ENCODE measurements at regions not wholly inside any gene's neighbourhood (a gene's known extent, or its start where the extent isn't known, plus 50 kb on each side); places are given as distances from the start of the nearest gene placed in this dataset.

DNA sequence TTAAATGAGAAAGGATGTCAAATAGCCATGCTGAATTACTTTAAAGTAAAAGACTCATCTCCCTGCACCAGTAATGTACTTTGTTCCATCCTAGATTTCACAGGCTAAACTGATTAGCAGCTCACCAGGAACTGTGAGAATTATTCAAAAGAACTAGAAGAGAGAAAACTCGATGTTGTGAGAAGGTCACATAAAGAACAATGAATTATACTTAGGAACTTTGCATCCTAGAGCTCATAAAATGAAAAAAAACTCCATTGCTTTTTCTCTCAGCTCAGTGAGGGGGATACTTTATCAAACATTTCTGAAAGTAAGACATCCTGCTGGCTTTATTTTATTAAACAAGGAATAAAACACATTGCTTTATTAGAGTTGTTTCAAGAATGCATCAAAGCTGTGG, 278.5 kb downstream of the MRPL39 start:
- DNase-seq = no peak

DNA sequence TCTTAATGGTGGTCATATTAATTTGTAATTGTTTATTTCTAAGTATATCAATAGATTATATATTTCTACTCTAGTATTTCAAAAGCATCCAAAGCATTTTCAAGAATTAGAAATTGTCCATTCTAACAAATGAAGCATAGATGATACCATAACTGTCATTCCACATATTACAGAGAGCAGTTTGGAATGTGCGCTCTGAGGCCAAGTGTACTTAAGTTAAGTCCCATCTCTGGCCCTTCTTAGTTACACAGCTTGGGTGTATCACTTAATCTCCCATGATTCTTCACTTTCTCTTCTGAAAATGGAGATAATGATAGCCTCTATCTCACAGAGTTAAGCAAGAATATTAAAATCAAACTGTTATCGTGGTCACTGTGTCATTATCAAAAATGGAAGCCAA, 281.1 kb downstream of the MRPL39 start:
- DNase-seq = no peak

DNA sequence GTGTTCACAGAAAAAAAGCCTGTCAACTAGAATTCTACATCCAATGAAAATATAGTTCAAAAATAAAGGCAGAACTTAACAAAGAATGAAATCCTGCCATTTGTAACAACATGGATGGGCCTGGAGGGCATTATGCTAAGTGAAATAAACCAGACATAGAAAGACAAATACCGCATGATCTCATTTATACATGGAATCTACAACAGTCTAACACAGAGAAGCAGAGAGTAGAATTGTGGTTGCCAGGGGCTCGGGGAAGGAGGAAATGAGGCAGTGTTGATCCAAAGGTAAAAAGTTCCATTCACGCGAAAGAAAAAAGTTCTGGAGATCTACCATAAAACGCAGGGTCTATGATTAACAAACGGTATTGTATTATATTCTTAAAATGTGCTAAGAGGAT, 282.6 kb downstream of the MRPL39 start:
- DNase-seq = no peak

DNA sequence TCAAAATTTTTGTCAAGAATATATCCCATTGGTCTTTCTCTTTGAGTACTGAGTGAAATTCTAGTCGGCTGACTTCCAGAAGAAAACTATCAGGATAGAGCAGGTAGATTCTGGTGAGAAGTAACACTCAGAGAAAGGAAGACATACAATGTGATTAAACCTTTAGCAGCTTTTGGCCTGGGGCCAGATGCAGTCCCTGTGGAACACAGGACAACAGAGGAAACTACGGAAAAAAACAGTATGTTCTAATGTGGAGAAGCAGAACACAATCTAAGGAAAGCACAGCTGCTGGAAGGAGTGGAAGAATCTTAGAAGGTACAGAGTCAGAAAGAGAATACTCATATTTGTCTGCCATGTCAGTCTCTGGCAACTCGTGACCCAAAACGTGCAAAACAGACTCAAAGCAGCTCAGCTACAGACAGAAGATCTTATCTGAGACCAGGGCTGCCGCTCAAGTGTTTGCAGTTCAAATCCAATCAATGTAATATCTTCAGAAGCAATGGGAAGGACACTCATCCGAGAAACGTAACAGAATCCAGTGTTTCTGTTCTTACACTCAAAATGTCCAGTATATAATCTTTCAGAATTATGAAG, 283.8 kb downstream of the MRPL39 start:
- no peak for DNase-seq

DNA sequence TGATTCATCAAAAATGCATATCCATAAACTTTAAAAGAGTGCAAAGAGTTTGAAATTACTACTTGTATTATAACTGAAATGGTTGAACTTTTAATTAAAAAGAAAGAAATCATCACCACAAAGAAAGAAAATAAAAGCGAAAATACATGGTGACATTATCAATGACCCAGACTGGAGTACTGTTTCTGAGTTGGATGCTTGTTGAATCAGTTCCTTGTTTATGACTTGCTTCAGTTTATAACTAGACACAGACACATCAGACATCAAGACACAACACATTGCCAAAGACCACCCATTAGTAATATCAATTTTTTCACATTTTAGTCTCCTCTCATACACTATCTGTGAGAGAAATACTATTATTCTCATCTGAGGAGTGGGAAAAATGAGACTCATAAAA, 293.0 kb downstream of the MRPL39 start:
- no peak for DNase-seq

DNA sequence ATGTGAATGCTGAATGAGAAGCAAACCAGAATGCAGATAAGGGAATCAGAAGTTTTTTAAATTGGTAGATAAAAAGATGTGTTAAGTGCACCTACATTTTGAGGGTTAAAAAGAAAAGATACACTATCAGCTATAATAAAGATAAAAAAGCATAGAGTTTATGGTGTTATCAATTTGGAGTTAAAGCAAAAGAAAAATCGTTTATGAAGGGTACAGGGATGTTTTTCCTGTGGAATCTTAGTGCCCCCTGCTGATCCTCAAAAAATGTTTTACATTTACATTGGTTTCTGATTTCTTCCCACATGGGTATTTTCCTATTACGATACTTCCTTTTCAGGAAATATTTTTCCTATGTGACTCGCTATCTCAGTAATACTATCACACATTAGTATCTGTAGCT, 293.5 kb downstream of the MRPL39 start:
- no peak for DNase-seq

DNA sequence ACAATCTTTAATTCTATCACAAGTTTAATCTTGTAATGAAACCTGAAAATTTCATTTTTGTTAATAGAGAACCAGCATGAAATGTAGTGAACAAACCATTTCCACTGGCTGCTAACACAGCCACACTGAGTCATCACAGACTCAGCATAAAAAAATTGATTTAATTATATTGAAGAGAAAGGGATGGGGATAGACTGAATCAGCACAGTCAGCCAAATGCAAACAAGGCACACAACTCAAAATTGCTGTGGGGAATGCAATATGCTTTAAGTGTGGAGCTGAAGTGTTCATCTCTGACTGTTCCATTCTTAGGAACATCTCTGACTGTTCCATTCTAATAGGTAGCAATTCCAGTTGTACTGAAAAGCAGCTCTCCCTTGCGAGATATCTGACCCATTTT, 299.8 kb downstream of the MRPL39 start:
- no peak for DNase-seq

DNA sequence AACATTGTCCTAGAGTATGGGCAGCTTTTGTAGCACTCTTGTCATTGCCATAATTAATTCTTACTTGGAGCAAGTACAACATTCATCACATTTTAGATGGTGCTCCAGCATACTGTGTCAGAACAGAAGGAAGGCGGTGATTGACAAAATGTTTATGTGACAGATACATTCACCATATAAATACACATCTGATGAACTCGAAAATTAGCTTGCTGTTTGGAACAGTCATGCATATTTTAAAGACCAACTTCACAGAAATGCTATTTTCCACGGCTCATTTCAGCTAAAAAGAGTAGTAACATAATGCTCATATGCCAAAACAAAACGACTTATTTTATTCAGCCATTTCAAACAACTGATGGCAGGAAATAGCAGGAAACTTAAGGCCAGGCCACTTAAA, 302.7 kb downstream of the MRPL39 start:
- DNase-seq = no peak

DNA sequence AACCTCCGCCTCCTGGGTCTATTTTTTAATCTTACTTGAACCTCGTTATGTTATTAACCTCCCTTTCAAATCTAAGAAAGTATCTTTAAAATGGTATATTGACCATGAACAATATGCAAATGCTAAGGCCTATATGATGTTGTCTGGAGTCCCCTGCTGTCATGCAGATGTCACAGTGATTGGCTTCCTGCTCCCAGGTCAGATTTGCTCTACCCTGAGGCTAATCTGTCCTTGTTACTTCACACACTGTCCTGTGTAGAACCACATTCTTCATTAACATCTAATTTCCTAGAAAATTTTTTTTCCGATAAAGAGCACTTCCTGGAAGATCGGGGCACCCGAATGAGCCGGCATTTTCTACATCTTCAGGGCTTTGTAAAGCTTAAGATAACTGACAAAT, 306.6 kb downstream of the MRPL39 start:
- DNase-seq = no peak

DNA sequence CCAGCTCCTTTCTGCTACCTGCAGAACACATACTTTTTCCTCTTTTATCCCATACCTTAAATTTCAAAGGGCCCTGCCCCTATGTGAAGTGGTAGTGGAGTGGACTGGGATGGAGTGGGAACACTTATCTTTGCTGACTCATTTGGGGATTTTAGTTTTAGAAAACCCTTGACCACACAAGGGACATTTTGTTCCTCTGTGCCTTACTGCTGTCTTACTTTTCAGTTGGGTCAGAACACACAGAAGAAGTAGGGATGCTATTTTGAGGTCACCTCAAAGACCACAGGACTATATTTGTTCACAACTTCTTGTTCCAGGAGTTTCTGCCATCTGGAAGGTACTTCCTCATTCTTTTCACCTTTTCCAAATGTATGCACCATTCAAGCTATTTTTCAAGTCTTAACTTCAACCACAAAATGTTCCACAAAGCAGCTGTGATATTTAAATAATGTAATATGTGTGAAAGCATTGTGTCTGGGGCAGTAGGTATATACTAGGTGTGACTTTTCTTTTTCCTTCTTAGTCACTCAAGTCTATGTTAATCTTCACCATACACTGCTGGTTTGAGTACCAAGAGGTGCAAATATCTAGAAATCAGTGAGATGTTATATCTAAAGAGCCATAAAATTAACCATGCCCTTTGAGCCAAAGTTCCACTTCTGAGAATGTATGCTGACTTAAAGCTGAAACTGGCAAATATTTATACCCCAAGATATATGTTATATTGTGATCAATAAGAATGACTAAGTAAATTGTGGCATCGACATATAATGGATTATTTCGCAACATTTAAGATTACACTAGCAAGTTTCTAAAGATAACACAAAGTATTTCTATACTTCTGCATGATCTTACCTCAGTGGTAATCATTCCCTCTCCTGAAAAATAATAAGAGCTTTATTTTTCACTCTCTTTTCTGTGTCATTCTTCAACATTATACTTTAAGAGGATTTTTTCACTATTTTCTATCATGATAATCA, 308.5 kb downstream of the MRPL39 start:
- no peak for DNase-seq

DNA sequence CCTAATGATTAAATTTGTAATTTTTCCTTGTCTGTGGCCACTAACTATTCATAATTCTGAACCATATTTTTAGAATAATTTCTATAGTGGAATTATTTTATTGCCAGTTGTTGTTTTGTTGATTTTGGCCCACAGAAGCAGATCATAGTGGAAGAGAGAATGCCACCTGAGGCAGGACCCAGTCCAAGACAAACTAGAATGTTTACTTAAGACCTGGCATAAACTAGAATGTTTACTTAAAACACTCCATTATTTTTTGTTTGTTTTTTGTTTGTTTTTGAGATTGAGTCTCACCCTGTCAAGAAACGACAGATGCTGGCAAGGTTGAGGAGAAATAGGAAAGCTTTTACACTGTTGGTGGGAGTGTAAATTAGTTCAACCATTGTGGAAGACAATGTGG, 310.2 kb downstream of the MRPL39 start:
- no peak for DNase-seq

DNA sequence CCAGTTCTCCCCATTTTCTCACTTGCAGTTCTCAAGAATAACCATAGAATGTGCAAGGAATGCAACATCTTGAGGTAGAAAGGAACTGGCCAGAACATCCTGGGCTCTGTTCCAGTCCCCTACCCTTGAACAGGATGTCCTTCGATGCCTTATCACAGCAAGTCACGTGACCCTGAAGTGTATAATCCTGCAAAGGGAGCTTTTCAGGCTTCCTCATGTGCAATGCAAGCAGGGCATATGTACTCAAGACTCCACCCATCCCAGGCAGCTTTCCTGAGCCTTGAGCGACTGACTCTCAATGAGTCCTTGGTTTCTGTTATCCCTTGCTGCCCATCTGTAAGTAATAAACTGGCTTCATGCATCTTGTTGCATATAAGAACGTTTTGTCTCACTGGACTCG, 311.0 kb downstream of the MRPL39 start:
- no peak for DNase-seq

DNA sequence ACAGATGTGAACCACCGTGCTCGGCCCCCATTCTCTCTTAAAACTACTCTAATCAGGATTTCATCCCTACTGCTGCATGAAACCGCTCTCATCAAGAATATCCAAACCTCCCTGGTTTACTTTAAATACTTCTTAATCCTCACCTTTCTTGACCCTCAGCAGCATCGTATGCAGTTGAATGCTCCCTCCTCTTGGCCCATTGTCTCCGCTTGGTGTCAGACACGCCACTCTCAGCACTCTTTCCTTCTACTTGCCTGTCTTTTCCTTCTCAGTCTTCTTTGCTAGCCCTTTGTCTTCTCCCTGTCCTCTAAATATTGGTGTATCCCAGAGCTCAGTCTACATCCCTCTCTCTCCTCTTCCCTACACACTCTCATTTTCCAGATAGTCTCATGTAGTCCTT, 314.9 kb downstream of the MRPL39 start:
- no peak for DNase-seq

DNA sequence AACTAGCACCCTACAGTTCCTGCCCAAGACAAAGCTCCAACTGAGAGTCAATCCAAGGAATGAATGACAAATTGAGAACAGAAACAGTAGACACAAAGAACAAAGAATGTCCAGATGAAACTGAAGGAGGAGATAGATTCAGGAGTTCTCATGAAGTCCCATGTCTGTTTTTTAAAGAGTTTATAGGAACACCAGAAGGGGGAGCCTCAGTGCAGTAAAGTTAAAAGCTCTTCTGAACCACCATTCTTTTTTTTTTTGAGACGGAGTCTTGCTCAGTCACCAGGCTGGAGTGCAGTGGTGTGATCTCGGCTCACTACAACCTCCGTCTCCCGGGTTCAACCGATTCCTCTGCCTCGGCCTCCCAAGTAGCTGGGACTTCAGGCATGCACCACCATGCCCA, 323.6 kb downstream of the MRPL39 start:
- no peak for DNase-seq

DNA sequence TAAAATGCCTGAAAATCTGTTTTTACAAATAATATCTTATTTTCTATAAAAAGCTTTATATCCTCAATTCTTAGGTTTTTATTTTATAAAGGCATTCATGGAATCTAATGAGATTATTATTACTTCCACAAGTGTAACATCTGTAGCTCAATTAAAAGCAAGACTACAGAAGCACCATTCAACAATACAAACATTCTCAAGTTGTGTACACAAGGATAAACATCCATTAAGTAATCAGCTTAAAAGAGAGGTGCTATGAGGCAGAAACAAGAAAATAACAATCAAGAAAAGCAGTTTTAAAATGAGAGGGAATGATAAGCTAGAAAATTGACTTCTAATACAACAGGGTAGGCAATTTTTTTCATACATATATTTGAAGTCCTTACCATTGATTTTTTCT, 326.1 kb downstream of the MRPL39 start:
- DNase-seq = no peak

DNA sequence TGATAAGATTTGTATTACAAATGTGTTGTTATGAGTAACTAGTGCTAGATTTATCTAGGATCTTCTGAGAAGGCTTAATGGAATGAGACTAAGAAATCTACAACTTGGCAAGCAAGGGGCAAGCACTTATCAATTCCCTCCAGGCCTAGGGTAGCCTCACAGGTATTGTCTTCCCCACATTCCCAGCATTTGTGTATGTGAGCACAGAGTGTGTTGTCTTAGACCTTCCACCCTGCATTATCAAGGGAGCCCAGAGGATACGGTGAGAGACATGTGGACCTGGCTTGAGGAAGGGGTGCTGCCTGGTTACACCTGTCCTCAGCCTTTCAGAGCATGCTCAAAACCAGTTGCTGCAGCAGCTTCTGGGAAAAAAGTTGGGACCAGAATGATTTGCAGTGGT, 327.2 kb downstream of the MRPL39 start:
- DNase-seq = no peak

DNA sequence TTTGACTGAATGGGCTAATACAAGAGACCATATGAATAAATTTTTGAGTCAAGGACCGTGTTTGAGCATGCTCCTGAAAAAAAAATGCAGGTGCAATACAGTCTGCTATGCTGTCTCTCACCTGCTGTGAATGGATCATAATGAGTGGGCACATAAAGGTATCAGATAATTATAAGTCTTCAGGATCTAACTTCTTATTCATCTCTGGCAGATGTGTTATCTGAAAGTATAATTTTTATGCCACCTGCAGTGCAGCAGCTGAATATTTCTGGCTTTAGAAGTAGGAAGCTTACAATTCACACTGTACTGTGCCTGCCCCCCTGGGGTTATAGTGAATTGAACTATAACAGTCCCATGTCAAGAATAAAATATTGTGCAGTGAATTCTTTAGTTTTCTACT, 333.3 kb downstream of the MRPL39 start:
- DNase-seq = no peak

DNA sequence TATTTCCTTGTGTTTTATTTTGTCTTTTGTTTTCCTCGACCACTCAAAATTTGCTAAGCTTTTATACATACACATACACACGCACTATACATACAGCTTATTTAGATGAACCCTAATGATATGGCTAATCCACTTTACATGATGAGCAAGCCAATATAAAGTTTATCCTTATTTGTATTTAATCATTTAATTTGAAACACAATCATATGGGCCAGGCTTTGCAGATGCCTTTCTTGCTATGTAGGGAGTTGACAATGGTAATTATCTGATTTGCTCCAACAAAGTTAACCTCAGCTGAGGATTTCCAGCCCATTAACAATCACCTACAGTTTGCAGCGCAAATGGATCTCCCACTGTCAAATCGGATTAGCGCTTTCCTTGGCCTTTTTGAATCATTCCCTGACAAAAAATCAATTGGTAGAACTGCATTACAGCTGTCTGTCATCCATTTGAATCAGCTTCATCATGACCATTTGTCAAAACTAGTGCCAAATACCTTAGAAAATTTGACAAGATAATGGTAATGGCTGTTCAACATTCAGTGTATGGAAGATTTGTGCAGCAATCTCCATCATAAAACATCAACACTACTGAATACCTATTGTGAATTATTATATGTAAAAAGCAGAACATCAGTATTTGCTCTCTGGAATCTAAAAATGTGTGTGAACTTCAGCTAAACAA, 352.6 kb downstream of the MRPL39 start:
- DNase-seq = no peak

DNA sequence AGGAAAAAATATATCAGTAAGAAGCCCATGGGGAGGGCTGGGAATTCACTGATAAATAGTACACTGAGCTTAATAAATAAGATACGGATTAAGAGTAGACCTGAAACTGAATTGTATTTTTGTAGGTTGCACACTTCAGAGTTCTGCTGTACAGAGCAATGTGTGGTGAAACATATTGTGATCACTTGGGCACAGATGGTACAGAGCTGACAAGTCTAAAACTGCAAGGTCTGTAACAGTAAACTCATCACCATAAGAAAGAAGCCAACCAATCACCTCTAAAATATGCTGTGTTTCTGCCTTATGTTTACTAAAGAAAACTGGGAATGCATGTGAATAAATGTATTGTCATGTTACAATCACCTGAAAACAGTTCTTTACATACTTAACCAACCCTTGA, 360.7 kb downstream of the MRPL39 start:
- DNase-seq = no peak

DNA sequence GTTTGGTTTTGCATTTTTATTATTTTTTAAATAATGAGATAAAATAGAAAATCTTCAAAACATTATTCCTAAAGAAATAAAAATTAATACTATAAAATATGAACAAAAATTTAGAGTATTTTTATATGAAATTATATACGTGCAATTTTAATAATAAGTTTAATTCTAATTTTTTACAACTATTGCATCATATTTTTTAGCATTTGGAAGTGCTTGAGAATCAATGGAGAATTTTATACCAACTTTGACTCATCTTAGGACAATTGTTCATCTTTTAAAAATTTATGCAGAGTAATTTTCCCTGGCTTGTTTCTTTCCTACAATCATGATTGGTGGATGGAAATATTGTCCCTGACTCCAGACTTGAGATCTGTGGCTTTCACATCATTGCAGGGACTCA, 362.5 kb downstream of the MRPL39 start:
- DNase-seq = no peak

DNA sequence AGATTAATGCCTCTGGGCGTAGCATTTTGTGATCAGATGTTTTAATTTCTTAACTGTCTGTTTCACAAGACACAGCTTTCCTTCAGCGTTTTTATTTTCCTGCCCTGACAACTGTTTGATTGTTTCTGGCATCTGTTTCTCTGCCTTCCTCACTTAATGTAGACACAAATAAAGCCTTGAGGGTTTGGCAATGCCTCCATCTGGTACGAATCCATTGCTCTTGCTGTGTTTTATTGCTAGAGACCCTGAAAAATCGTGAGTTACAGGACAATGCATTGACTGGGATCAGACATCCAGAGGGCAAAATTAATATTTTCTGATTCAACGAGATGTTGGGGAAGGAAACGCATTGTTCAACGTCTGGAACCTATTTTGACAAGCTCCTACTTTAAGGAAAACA, 363.5 kb downstream of the MRPL39 start:
- DNase-seq = no peak

DNA sequence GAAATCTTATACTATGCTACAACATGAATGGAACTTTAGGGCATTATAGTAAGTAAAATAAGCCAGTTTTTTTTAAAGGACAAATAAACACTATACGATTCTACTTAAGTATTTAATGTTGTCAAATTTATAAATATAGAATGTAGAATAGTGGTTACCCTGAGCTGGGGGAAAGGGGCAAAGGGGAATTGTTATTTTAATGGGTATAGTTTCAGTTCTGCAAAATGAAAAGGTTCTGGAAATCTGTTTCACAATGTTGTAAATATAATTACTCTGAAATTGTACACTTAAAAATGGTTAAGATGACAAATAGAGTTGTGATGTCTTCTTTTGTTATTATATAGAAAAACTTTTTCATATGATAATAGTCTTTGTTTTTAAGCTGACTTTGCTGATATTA, 366.3 kb downstream of the MRPL39 start:
- no peak for DNase-seq

DNA sequence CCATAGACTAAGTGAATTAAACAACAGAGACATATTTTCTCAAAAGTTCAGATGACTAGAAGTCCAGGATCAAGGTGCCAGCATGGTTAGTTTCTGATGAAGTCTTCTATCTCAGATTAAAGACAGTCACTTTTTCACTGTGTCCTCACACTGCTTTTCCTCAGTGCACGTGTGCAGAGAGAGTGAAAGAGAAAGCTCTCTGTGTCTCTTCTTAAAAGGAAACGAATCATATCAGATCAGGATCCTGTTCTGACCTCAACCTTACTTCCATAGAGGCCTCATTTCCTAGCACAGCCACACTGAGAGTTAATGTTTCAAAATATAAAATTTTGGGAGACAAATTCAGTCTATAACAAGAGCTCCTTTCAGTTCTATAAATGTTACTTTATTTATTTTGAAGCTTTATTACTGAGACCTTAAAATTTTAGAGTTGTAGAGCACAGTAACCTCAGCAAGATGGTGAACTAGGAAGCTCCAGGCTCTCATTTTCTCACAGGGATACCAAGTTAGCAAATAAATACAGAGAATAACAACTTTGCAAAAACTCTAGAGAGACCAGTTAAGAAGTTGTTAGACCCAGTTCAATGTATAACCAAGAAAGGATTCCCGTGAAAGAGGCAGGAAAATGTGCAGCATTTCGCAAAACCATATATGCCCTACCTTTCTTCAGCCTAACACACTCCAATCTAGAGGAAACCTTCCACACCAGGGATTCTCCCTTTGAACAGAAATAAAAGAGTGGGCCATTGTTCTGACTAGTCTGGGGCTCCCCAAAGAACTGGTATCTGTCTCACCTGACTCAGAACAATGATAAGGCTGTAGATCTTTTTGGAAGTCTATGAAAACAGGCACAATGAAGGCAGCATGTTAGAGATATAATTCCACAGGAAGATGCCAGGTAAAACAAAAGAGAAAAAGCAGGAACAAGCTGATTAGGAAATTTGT, 372.2 kb downstream of the MRPL39 start:
- DNase-seq = no peak

Measured in activated T-cell treated with anti-CD3 and anti-CD28 coated beads, Interleukin-2, amount 50 U/mL, for 48 hours (primary cell).